ENCODE measurements at regions not wholly inside any gene's neighbourhood (a gene's known extent, or its start where the extent isn't known, plus 50 kb on each side); places are given as distances from the start of the nearest gene placed in this dataset.

- TF ChIP-seq, protein P1, sequence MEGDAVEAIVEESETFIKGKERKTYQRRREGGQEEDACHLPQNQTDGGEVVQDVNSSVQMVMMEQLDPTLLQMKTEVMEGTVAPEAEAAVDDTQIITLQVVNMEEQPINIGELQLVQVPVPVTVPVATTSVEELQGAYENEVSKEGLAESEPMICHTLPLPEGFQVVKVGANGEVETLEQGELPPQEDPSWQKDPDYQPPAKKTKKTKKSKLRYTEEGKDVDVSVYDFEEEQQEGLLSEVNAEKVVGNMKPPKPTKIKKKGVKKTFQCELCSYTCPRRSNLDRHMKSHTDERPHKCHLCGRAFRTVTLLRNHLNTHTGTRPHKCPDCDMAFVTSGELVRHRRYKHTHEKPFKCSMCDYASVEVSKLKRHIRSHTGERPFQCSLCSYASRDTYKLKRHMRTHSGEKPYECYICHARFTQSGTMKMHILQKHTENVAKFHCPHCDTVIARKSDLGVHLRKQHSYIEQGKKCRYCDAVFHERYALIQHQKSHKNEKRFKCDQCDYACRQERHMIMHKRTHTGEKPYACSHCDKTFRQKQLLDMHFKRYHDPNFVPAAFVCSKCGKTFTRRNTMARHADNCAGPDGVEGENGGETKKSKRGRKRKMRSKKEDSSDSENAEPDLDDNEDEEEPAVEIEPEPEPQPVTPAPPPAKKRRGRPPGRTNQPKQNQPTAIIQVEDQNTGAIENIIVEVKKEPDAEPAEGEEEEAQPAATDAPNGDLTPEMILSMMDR (conservative IDR thresholded peaks at IDR 0.05 in 1 of 2, IDR thresholded peaks at IDR 0.05 in 1 of 2; ENCODE audit: extremely low read depth in 1 of 2, insufficient read depth in 1 of 2, low read depth in 1 of 2, low read length in 2 of 2), result no peak
- TF ChIP-seq EZH2 (IDR thresholded peaks at IDR 0.05; ENCODE audit: borderline replicate concordance, low read length), result no peak
These were observed 202.8 kb upstream of the TWIST2 start for GRCh38 chr2:238645095-238645494.
